H9 (cell line): ENCODE measurements at regions not wholly inside any gene's neighbourhood (a gene's known extent, or its start where the extent isn't known, plus 50 kb on each side); places are given as distances from the start of the nearest gene placed in this dataset.

Source experiments
- DNase-seq: peaks from one replicate; pipeline ENCODE4 v3.0.0-alpha.2; 2017
- H2AFZ ChIP-seq: one replicate; pipeline ENCODE4 v1.6.1; 2013; ENCODE audit warnings: mild to moderate bottlenecking, low read length, control low read depth, moderate library complexity
- H2AK5ac ChIP-seq: 2 replicates; pipeline ENCODE4 v1.6.1; 2013; ENCODE audit warnings: low read length, control low read depth, mixed read lengths; ENCODE audit not compliant: insufficient read length
- H2BK120ac ChIP-seq: one replicate; pipeline ENCODE4 v1.6.1; 2013; ENCODE audit warnings: low read depth, mild to moderate bottlenecking, low read length, control low read depth, inconsistent platforms; ENCODE audit not compliant: poor library complexity, severe bottlenecking
- H2BK12ac ChIP-seq: 2 replicates; pipeline ENCODE4 v1.6.1; 2013; ENCODE audit warnings: low read length, control low read depth, mixed read lengths, low read depth; ENCODE audit not compliant: insufficient read length
- H2BK15ac ChIP-seq: 2 replicates; pipeline ENCODE4 v1.6.1; 2013; ENCODE audit warnings: low read depth, low read length, control low read depth
- H2BK20ac ChIP-seq: one replicate; pipeline ENCODE4 v1.6.1; 2013; ENCODE audit warnings: low read depth, mild to moderate bottlenecking, low read length, control low read depth, inconsistent platforms; ENCODE audit not compliant: poor library complexity, severe bottlenecking
- H2BK5ac ChIP-seq: 2 replicates; pipeline ENCODE4 v1.6.1; 2013; ENCODE audit warnings: low read length, control low read depth, mixed read lengths; ENCODE audit not compliant: insufficient read length
- H3K14ac ChIP-seq: 2 replicates; pipeline ENCODE4 v1.6.1; 2013; ENCODE audit warnings: low read length, control low read depth; ENCODE audit not compliant: insufficient read depth
- H3K18ac ChIP-seq: 2 replicates; pipeline ENCODE4 v1.6.1; 2013; ENCODE audit warnings: low read depth, mild to moderate bottlenecking, mixed read lengths, low read length, control low read depth; ENCODE audit not compliant: insufficient read length
- H3K23ac ChIP-seq: 2 replicates; pipeline ENCODE4 v1.6.1; 2013; ENCODE audit warnings: low read length, control low read depth, mixed read lengths, low read depth; ENCODE audit not compliant: insufficient read length
- H3K23me2 ChIP-seq: 2 replicates; pipeline ENCODE4 v1.6.1; 2013; ENCODE audit warnings: low read depth, mild to moderate bottlenecking, mixed read lengths, low read length, control low read depth; ENCODE audit not compliant: insufficient read length, poor library complexity, severe bottlenecking
- H3K27ac ChIP-seq: 2 replicates; pipeline ENCODE4 v1.5.1; 2013; ENCODE audit warnings: low read length, control low read depth, mixed read lengths, low read depth; ENCODE audit not compliant: insufficient read length
- H3K27me3 ChIP-seq: 2 replicates; pipeline ENCODE4 v1.6.1; 2013; ENCODE audit warnings: low read length, control low read depth, inconsistent platforms; ENCODE audit not compliant: insufficient read depth
- H3K4ac ChIP-seq: 2 replicates; pipeline ENCODE4 v1.6.1; 2013; ENCODE audit warnings: low read depth, mild to moderate bottlenecking, control low read depth, inconsistent platforms, low read length, moderate library complexity
- H3K4me1 ChIP-seq: 2 replicates; pipeline ENCODE4 v1.6.1; 2013; ENCODE audit warnings: low read length, control low read depth, inconsistent platforms; ENCODE audit not compliant: insufficient read depth
- H3K4me2 ChIP-seq: 2 replicates; pipeline ENCODE4 v1.6.1; 2013; ENCODE audit warnings: low read length, control low read depth, mixed read lengths; ENCODE audit not compliant: insufficient read length, insufficient read depth
- H3K56ac ChIP-seq: 2 replicates; pipeline ENCODE4 v1.6.1; 2013; ENCODE audit warnings: low read depth, mild to moderate bottlenecking, mixed read lengths, low read length, control low read depth; ENCODE audit not compliant: insufficient read length
- H3K79me1 ChIP-seq: 2 replicates; pipeline ENCODE4 v1.6.1; 2013; ENCODE audit warnings: low read depth, mild to moderate bottlenecking, moderate library complexity, low read length, control low read depth, inconsistent platforms; ENCODE audit not compliant: insufficient read depth, poor library complexity, severe bottlenecking
- H3K79me2 ChIP-seq: 2 replicates; pipeline ENCODE4 v1.6.1; 2013; ENCODE audit warnings: low read length, control low read depth, inconsistent platforms; ENCODE audit not compliant: insufficient read depth
- H3K9ac ChIP-seq: 2 replicates; pipeline ENCODE4 v1.6.1; 2013; ENCODE audit warnings: low read length, control low read depth, mixed read lengths; ENCODE audit not compliant: insufficient read length; ENCODE audit errors: extremely low read depth
- H3K9me3 ChIP-seq: one replicate; pipeline ENCODE4 v1.6.1; 2013; ENCODE audit warnings: low read depth, low read length, inconsistent platforms; ENCODE audit not compliant: control insufficient read depth
- H3T11ph ChIP-seq: one replicate; pipeline ENCODE4 v1.6.1; 2013; ENCODE audit warnings: mild to moderate bottlenecking, low read length, control low read depth, inconsistent platforms
- H4K20me1 ChIP-seq: one replicate; pipeline ENCODE4 v1.6.1; 2013; ENCODE audit not compliant: control insufficient read depth, insufficient read length, insufficient read depth
- H4K5ac ChIP-seq: 2 replicates; pipeline ENCODE4 v1.6.1; 2013; ENCODE audit warnings: low read depth, mild to moderate bottlenecking, mixed read lengths, low read length, control low read depth; ENCODE audit not compliant: insufficient read length
- H4K8ac ChIP-seq: replicated peaks from 2 replicates; pipeline ENCODE4 v1.6.1; 2013; ENCODE audit warnings: low read length, control low read depth, mixed read lengths, low read depth; ENCODE audit not compliant: insufficient read length
- H4K91ac ChIP-seq: 2 replicates; pipeline ENCODE4 v1.6.1; 2013; ENCODE audit warnings: low read depth, mild to moderate bottlenecking, moderate library complexity, mixed read lengths, low read length, control low read depth; ENCODE audit not compliant: insufficient read length
- H3K27ac Mint-ChIP-seq, 3 experiments: 2 replicates in 2 of 3; 3 replicates in 1 of 3; pipeline ENCODE4 v1.8.0; 2020 to 2021; ENCODE audit warnings: mixed read lengths in 3 of 3, mild to moderate bottlenecking in 1 of 3, moderate library complexity in 1 of 3
- H3K27me3 Mint-ChIP-seq: 2 replicates; pipeline ENCODE4 v1.8.0; 2021; ENCODE audit warnings: low read depth, mild to moderate bottlenecking, moderate library complexity, mixed read lengths
- H3K36me3 Mint-ChIP-seq, 3 experiments: 2 replicates in 2 of 3; 3 replicates in 1 of 3; pipeline ENCODE4 v1.8.0; 2020 to 2021; ENCODE audit warnings: low read depth in 3 of 3, mixed read lengths in 3 of 3; ENCODE audit not compliant: insufficient read depth in 1 of 3
- H3K4me1 Mint-ChIP-seq, 2 experiments: 2 replicates each; pipeline ENCODE4 v1.8.0; 2020; ENCODE audit warnings: mixed read lengths in 2 of 2
- H3K4me3 Mint-ChIP-seq, 2 experiments: 2 replicates in 1 of 2; 3 replicates in 1 of 2; pipeline ENCODE4 v1.8.0; 2020 to 2021; ENCODE audit warnings: mild to moderate bottlenecking in 2 of 2, mixed read lengths in 2 of 2, moderate library complexity in 1 of 2
- H3K9me3 Mint-ChIP-seq, 2 experiments: 2 replicates in 1 of 2; 3 replicates in 1 of 2; pipeline ENCODE4 v1.8.0; 2020; ENCODE audit warnings: mild to moderate bottlenecking in 2 of 2, mixed read lengths in 2 of 2, moderate library complexity in 1 of 2
- WGBS: extraction: QIAGEN DNeasy Blood & Tissue Kit; methylation state at CpG from one replicate; pipeline ENCODE4 v1.1.7; 2013; ENCODE audit warnings: missing lambda C conversion rate, low lambda C conversion rate, mixed read lengths; ENCODE audit not compliant: insufficient read length; ENCODE audit errors: extremely low coverage; 5-methylcytosine and 5-hydroxymethylcytosine counted together
- TF ChIP-seq, protein P1 (sequence below): fragments of 200-600 bp; sonication (generic); conservative IDR thresholded peaks from 3 replicates; pipeline ENCODE4 v1.8.0; 2021; ENCODE audit warnings: antibody characterized with exemption, mild to moderate bottlenecking

DNA sequence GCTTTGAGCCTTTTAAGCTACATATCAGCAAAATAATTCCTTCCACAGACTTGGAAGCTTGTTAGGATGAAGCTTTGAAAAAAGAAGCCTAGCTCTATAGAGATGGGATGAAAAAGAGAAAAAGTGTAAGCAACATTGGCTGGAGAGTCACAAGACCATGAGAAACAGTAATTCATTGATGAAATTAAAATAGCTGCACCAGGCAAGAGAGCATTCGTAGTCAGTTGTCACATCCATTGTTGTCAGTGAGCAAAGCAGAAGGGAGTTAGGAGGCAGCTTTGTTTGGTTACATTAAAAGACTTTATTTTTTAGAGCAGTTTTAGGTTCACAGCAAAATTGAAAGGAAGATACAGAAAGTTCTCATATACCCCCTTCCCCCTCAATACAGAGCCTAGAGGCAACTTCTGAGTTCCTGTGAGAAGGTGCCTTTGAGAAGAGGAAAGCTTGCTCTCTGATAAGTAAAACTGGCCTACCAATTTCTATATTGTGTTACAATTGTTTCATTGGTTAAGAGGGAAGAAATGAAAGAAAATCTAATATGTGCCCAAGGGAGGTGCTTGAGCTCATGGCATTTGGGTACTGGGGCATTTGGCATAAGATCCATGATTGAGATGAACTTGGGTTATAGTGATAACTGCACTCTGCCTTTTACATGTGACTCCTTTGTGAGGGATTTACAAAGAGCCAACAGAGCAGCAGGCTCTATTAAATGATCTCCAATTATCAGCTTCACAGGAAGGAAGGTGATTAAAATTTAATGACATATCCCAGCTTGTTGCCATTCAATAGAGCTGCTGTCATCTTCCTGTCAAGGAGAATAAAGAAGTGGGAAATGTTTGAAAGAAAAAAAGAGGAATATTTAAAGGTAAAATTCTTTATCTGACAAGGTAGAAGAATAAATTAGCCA is 361.3 kb upstream of the TMTC1 start:
- Histone ChIP-seq H3K79me2 (no peaks in the 10 kb centered on the region), H3K79me1 (no peaks in the 10 kb centered on the region), H2BK120ac (no peak overlapping the region), H3K18ac (no peak overlapping the region), H2BK15ac (no peak overlapping the region), H3K27ac (no peak overlapping the region), H3K23me2 (no peaks in the 10 kb centered on the region), H3K56ac (no peak overlapping the region), H2AFZ (no peak overlapping the region), H3K27me3 (no peaks in the 10 kb centered on the region), H3K4me1 (no peaks in the 10 kb centered on the region), H3T11ph (no peak overlapping the region), H2BK12ac (no peak overlapping the region), H4K20me1 (no peaks in the 10 kb centered on the region), H4K8ac (no peak overlapping the region), H3K9me3 (no peaks in the 10 kb centered on the region), H4K91ac (no peak overlapping the region), H3K4ac (no peak overlapping the region), H3K14ac (no peak overlapping the region), H3K23ac (no peak overlapping the region), H2BK20ac (no peak overlapping the region), H3K4me2 (no peak overlapping the region), H3K9ac (no peak overlapping the region), H2AK5ac (no peak overlapping the region), H2BK5ac (no peak overlapping the region), H4K5ac (no peak overlapping the region)
- Mint-ChIP-seq H3K9me3 (peaks cover 0 to 2% of the 10 kb centered on the region in 2 experiments; a peak in 2 of 5 replicates), H3K36me3 (no peaks in the 10 kb centered on the region; a peak in 1 of 7 replicates), H3K4me3 (no peak overlapping the region), H3K27me3 (peaks cover 2% of the 10 kb centered on the region; the same call in 1 of the 2 replicates), H3K27ac (no peak overlapping the region), H3K4me1 (no peaks in the 10 kb centered on the region)
- TF ChIP-seq, protein P1, sequence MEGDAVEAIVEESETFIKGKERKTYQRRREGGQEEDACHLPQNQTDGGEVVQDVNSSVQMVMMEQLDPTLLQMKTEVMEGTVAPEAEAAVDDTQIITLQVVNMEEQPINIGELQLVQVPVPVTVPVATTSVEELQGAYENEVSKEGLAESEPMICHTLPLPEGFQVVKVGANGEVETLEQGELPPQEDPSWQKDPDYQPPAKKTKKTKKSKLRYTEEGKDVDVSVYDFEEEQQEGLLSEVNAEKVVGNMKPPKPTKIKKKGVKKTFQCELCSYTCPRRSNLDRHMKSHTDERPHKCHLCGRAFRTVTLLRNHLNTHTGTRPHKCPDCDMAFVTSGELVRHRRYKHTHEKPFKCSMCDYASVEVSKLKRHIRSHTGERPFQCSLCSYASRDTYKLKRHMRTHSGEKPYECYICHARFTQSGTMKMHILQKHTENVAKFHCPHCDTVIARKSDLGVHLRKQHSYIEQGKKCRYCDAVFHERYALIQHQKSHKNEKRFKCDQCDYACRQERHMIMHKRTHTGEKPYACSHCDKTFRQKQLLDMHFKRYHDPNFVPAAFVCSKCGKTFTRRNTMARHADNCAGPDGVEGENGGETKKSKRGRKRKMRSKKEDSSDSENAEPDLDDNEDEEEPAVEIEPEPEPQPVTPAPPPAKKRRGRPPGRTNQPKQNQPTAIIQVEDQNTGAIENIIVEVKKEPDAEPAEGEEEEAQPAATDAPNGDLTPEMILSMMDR: no peak
- DNase-seq: no peak
- no CpG with 5 or more reads among the region's 1 CpG for WGBS
